K562 (cell line): ENCODE measurements at regions not wholly inside any gene's neighbourhood (a gene's known extent, or its start where the extent isn't known, plus 50 kb on each side); places are given as distances from the start of the nearest gene placed in this dataset.

Source experiments
- ATAC-seq: fragments of 200-7000 bp; cut with Tn5 transposase; 3 replicates; pipeline ENCODE4 v1.9.1; 2020; ENCODE audit warnings: moderate library complexity
- BruUV-seq: library from RNA; stranded (reverse); fragments of 400-500 nt; replicated peaks from 2 replicates; lab custom pipeline; 2021; lab: Mats Ljungman, UMichigan
- CTCF ChIA-PET: fragments of 300-600 bp; formaldehyde crosslinking; extraction: SDS; loops from one replicate; lab custom pipeline; 2021; ENCODE audit warnings: low intra/inter-chr PET ratio; lab: Yijun Ruan, JAX
- POLR2A ChIA-PET: fragments of 300-600, 350-650 bp; sonication (Branson Sonifier 250); formaldehyde crosslinking; extraction: SDS; loops from one replicate; lab custom pipeline; 2021; ENCODE audit warnings: antibody characterized with exemption, inconsistent platforms; lab: Yijun Ruan, JAX
- DNase-seq, 4 experiments: peaks; one replicate each; pipeline versions ENCODE4 v3.0.0 to v3.0.0-alpha.2; 2011 to 2018; ENCODE audit warnings: low spot score in 3 of 4, mixed read lengths in 3 of 4; ENCODE audit errors: extremely low read depth in 1 of 4
- FAIRE-seq: peaks from 2 replicates; lab custom pipeline; 2011; peaks lifted over from hg19 to GRCh38; lab: Jason Lieb, UNC
- H2AFZ ChIP-seq: 2 replicates; pipeline ENCODE4 v1.6.0; 2011; ENCODE audit warnings: low read depth, low read length, control low read depth, inconsistent platforms
- H3K27ac ChIP-seq: fragments of 200-600 bp; 3 replicates; pipeline ENCODE4 v1.8.0; 2011; ENCODE audit warnings: low read depth, mild to moderate bottlenecking, control low read depth, inconsistent platforms, low read length, moderate library complexity, mixed read lengths; ENCODE audit errors: extremely low read depth
- H3K27me3 ChIP-seq, 2 experiments: fragments of 300-600 bp in 1 of 2; 2 replicates in 1 of 2; 3 replicates in 1 of 2; pipeline versions ENCODE4 v1.6.0 to v1.8.0; 2011; ENCODE audit warnings: inconsistent platforms in 2 of 2, low read length in 2 of 2, mild to moderate bottlenecking in 1 of 2, mixed read lengths in 1 of 2, moderate library complexity in 1 of 2; ENCODE audit not compliant: control insufficient read depth in 2 of 2, insufficient read depth in 2 of 2
- H3K36me3 ChIP-seq: fragments of 300-600 bp; 3 replicates; pipeline ENCODE4 v1.8.0; 2011; ENCODE audit warnings: mild to moderate bottlenecking, low read length, inconsistent platforms; ENCODE audit not compliant: control insufficient read depth, insufficient read depth
- H3K4me1 ChIP-seq, 2 experiments: fragments of 200-600 bp in 1 of 2; replicated peaks in 1 of 2; 2 replicates in 1 of 2; 3 replicates in 1 of 2; pipeline versions ENCODE4 v1.5.1 to v1.8.0; 2011; ENCODE audit warnings: inconsistent platforms in 2 of 2, low read length in 2 of 2, mild to moderate bottlenecking in 1 of 2, mixed read lengths in 1 of 2, moderate library complexity in 1 of 2; ENCODE audit not compliant: control insufficient read depth in 2 of 2, insufficient read depth in 2 of 2
- H3K4me2 ChIP-seq: 2 replicates; pipeline ENCODE4 v1.6.1; 2011; ENCODE audit warnings: low read length, control low read depth, inconsistent platforms, mixed read lengths; ENCODE audit not compliant: insufficient read depth
- H3K4me3 ChIP-seq: fragments of 200-600 bp; sonication (generic), shearing (Covaris generic); 2 replicates; pipeline ENCODE4 v1.5.1; 2016; ENCODE audit warnings: control low read depth, inconsistent platforms
- H3K79me2 ChIP-seq: fragments of 200-600 bp; 3 replicates; pipeline ENCODE4 v1.8.0; 2011; ENCODE audit warnings: low read length, inconsistent platforms; ENCODE audit not compliant: control insufficient read depth, insufficient read depth
- H3K9ac ChIP-seq, 2 experiments: 2 replicates each; pipeline versions ENCODE4 v1.6.0 to v1.6.1; 2011; ENCODE audit warnings: low read depth in 2 of 2, low read length in 2 of 2, control low read depth in 1 of 2, inconsistent platforms in 1 of 2, mild to moderate bottlenecking in 1 of 2, mixed read lengths in 1 of 2; ENCODE audit not compliant: insufficient read depth in 1 of 2
- H3K9me1 ChIP-seq: one replicate; pipeline ENCODE4 v1.6.0; 2011; ENCODE audit warnings: inconsistent platforms, mild to moderate bottlenecking, low read length, moderate library complexity; ENCODE audit not compliant: control insufficient read depth, insufficient read depth
- H3K9me3 ChIP-seq: replicated peaks from 2 replicates; pipeline ENCODE4 v1.5.1; 2011; ENCODE audit warnings: low read depth, low read length, inconsistent platforms; ENCODE audit not compliant: control insufficient read depth, insufficient read depth
- H4K20me1 ChIP-seq: replicated peaks from 2 replicates; pipeline ENCODE4 v1.6.1; 2011; ENCODE audit warnings: low read length, inconsistent platforms, mixed read lengths; ENCODE audit not compliant: control insufficient read depth, insufficient read depth
- BDP1 ChIP-seq: IDR thresholded peaks from 3 replicates; pipeline ENCODE4 v1.6.1; 2011; ENCODE audit not compliant: insufficient read length, insufficient read depth
- BRD4 ChIP-seq: fragments of 200-600 bp; sonication (generic); IDR thresholded peaks from 2 replicates; pipeline ENCODE4 v1.6.1; 2017; ENCODE audit warnings: inconsistent platforms
- CC2D1A ChIP-seq: fragments of 450-650 bp; IDR thresholded peaks from 2 replicates; pipeline ENCODE4 v1.6.1; 2017; ENCODE audit warnings: mild to moderate bottlenecking
- CREBBP ChIP-seq: IDR thresholded peaks from one replicate; pipeline ENCODE4 v1.6.1; 2012; ENCODE audit warnings: low read depth, mild to moderate bottlenecking, control low read depth, inconsistent platforms, low read length
- FOXK2 ChIP-seq, 2 experiments: fragments of 450-650 bp; IDR thresholded peaks in 1 of 2; conservative IDR thresholded peaks in 1 of 2; 2 replicates each; pipeline ENCODE4 v1.6.1; 2016; ENCODE audit warnings: low read depth in 2 of 2, mild to moderate bottlenecking in 1 of 2
- HSF4 ChIP-seq: fragments of 250-450 bp; sonication (Bioruptor Pico); IDR thresholded peaks from 2 replicates; pipeline ENCODE4 v2.1.2; 2022; ENCODE audit warnings: mild to moderate bottlenecking, moderate library complexity, borderline replicate concordance
- KLF1 ChIP-seq: fragments of 450-650 bp; IDR thresholded peaks from 2 replicates; pipeline ENCODE4 v1.6.1; 2016; ENCODE audit warnings: missing genetic modification characterization, missing compliant biosample characterization
- LEF1 ChIP-seq: fragments of 450-650 bp; IDR thresholded peaks from 2 replicates; pipeline ENCODE4 v1.6.1; 2016; ENCODE audit warnings: mild to moderate bottlenecking
- ZNF445 ChIP-seq: fragments of 250-450 bp; sonication (Bioruptor Pico); IDR thresholded peaks from 2 replicates; pipeline ENCODE4 v1.4.0; 2020; ENCODE audit warnings: low read depth, mild to moderate bottlenecking, moderate library complexity
- ZNF830 ChIP-seq: fragments of 250-450 bp; sonication (Bioruptor Pico); IDR thresholded peaks from 2 replicates; pipeline ENCODE4 v1.5.0; 2021; ENCODE audit warnings: mild to moderate bottlenecking
- WGBS: fragments of 100-300 bp; shearing (Covaris generic); methylation state at CpG from one replicate; pipeline ENCODE4 v1.1.6; 2016; ENCODE audit warnings: low coverage, mixed read lengths; ENCODE audit not compliant: insufficient coverage; ENCODE audit errors: missing lambda C conversion rate; 5-methylcytosine and 5-hydroxymethylcytosine counted together
- in situ Hi-C: fragments of 300-500 bp; cut with MboI; formaldehyde crosslinking; loops from 4 replicates; pipeline ENCODE4 v1.15.0; 2018; ENCODE audit warnings: inconsistent platforms, mixed read lengths
- intact Hi-C: fragments of 100-400 bp; cut with micrococcal nuclease; formaldehyde crosslinking; loops from 2 replicates; pipeline ENCODE4 v1.14.2; 2022
- TF ChIP-seq, protein P1 (sequence below): fragments of 250-450 bp; sonication (Bioruptor Pico); IDR thresholded peaks from 2 replicates; pipeline ENCODE4 v1.5.0; 2021; ENCODE audit warnings: mild to moderate bottlenecking, borderline replicate concordance
- TF ChIP-seq, protein P2 (sequence below): sonication (generic); formaldehyde crosslinking; IDR thresholded peaks from 2 replicates; pipeline ENCODE4 v1.9.0; 2022; ENCODE audit warnings: mild to moderate bottlenecking, missing genetic modification reagents
- TF ChIP-seq, protein P3 (sequence below), 2 experiments: fragments of 200-800 bp in 1 of 2; sonication (Bioruptor generic) in 1 of 2; sonication (generic) in 1 of 2; formaldehyde crosslinking in 1 of 2; IDR thresholded peaks in 1 of 2; conservative IDR thresholded peaks in 1 of 2; 2 replicates each; pipeline versions ENCODE4 v1.5.0 to v1.6.1; 2016 to 2020; ENCODE audit warnings: missing compliant biosample characterization in 1 of 2, missing genetic modification characterization in 1 of 2, missing genetic modification reagents in 1 of 2
- TF ChIP-seq, protein P4 (sequence below): fragments of 450-650 bp; IDR thresholded peaks from 2 replicates; pipeline ENCODE4 v1.6.1; 2018; ENCODE audit warnings: mild to moderate bottlenecking, low read depth; ENCODE audit not compliant: partially characterized antibody
- TF ChIP-seq, protein P5 (sequence below): sonication (generic); formaldehyde crosslinking; IDR thresholded peaks from 2 replicates; pipeline ENCODE4 v1.8.0; 2022; ENCODE audit warnings: mild to moderate bottlenecking, missing genetic modification reagents

DNA sequence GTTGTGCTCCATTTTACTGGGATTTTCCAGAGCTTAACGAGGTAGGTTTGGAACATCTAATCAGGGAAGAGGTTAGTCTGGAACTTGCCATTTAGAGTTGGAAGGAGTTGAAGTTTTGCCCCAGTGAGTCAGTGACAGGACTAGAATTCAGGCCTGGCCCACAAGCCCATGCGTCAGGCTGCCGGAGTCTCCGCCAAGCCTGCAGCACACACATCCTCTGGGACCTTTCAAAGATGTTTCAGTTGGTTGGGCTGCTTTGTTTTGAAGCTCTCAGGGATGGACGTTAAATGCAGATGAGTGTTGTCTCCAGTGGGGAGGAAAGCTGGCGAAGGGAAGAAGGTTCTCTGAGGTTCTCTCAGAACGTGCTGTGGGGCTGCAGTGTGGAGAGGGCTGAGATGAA, 147.0 kb downstream of the PSAT1 start:
- intact Hi-C loops = no loop called here
- no peak for TF ChIP-seq BRD4
- TF ChIP-seq HSF4 (CRISPR knock-in tag) = no peak
- no peak for TF ChIP-seq FOXK2 (conservative IDR thresholded peaks at IDR 0.05 in 1 of 2, IDR thresholded peaks at IDR 0.05 in 1 of 2; ENCODE audit: low read depth in 2 of 2)
- TF ChIP-seq, protein P1, sequence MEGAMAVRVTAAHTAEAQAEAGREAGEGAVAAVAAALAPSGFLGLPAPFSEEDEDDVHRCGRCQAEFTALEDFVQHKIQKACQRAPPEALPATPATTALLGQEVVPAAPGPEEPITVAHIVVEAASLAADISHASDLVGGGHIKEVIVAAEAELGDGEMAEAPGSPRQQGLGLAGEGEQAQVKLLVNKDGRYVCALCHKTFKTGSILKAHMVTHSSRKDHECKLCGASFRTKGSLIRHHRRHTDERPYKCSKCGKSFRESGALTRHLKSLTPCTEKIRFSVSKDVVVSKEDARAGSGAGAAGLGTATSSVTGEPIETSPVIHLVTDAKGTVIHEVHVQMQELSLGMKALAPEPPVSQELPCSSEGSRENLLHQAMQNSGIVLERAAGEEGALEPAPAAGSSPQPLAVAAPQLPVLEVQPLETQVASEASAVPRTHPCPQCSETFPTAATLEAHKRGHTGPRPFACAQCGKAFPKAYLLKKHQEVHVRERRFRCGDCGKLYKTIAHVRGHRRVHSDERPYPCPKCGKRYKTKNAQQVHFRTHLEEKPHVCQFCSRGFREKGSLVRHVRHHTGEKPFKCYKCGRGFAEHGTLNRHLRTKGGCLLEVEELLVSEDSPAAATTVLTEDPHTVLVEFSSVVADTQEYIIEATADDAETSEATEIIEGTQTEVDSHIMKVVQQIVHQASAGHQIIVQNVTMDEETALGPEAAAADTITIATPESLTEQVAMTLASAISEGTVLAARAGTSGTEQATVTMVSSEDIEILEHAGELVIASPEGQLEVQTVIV (CRISPR knock-in tag) = no peak
- TF ChIP-seq CC2D1A = no peak
- no peak for TF ChIP-seq CREBBP
- TF ChIP-seq, protein P2, sequence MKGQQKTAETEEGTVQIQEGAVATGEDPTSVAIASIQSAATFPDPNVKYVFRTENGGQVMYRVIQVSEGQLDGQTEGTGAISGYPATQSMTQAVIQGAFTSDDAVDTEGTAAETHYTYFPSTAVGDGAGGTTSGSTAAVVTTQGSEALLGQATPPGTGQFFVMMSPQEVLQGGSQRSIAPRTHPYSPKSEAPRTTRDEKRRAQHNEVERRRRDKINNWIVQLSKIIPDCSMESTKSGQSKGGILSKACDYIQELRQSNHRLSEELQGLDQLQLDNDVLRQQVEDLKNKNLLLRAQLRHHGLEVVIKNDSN (CRISPR knock-in tag) = no peak
- TF ChIP-seq, protein P3, sequence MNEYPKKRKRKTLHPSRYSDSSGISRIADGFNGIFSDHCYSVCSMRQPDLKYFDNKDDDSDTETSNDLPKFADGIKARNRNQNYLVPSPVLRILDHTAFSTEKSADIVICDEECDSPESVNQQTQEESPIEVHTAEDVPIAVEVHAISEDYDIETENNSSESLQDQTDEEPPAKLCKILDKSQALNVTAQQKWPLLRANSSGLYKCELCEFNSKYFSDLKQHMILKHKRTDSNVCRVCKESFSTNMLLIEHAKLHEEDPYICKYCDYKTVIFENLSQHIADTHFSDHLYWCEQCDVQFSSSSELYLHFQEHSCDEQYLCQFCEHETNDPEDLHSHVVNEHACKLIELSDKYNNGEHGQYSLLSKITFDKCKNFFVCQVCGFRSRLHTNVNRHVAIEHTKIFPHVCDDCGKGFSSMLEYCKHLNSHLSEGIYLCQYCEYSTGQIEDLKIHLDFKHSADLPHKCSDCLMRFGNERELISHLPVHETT (CRISPR knock-in tag; conservative IDR thresholded peaks at IDR 0.05 in 1 of 2, IDR thresholded peaks at IDR 0.05 in 1 of 2) = no peak
- TF ChIP-seq LEF1 = no peak
- no peak for TF ChIP-seq KLF1 (tag)
- TF ChIP-seq ZNF830 (CRISPR knock-in tag) = no peak
- TF ChIP-seq BDP1 = no peak
- TF ChIP-seq, protein P4, sequence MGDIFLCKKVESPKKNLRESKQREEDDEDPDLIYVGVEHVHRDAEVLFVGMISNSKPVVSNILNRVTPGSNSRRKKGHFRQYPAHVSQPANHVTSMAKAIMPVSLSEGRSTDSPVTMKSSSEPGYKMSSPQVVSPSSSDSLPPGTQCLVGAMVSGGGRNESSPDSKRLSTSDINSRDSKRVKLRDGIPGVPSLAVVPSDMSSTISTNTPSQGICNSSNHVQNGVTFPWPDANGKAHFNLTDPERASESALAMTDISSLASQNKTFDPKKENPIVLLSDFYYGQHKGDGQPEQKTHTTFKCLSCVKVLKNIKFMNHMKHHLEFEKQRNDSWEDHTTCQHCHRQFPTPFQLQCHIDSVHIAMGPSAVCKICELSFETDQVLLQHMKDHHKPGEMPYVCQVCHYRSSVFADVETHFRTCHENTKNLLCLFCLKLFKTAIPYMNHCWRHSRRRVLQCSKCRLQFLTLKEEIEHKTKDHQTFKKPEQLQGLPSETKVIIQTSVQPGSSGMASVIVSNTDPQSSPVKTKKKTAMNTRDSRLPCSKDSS = no peak
- no peak for TF ChIP-seq ZNF445 (CRISPR knock-in tag)
- TF ChIP-seq, protein P5, sequence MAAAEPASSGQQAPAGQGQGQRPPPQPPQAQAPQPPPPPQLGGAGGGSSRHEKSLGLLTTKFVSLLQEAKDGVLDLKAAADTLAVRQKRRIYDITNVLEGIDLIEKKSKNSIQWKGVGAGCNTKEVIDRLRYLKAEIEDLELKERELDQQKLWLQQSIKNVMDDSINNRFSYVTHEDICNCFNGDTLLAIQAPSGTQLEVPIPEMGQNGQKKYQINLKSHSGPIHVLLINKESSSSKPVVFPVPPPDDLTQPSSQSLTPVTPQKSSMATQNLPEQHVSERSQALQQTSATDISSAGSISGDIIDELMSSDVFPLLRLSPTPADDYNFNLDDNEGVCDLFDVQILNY = no peak

More for the DNA sequence above, 147.0 kb downstream of the PSAT1 start:
- H2AFZ ChIP-seq = no peak overlapping the region
- ChIA-PET POLR2A (no interaction called here), CTCF (no interaction called here)
- no peaks in the 10 kb centered on the region for H3K9me1 ChIP-seq
- DNase-seq = no peak
- H3K4me2 ChIP-seq = no peak overlapping the region
- no peaks in the 10 kb centered on the region for H3K79me2 ChIP-seq
- H3K27me3 ChIP-seq = no peaks in the 10 kb centered on the region; a peak in 1 of 5 replicates
- no peaks in the 10 kb centered on the region for H3K36me3 ChIP-seq
- H3K9ac ChIP-seq = no peak overlapping the region
- H3K4me3 ChIP-seq = no peak overlapping the region
- H3K4me1 ChIP-seq = no peaks in the 10 kb centered on the region
- H3K27ac ChIP-seq = no peak overlapping the region
- BruUV-seq = no TSS peak
- 2% methylated on average over 7 of the region's 7 CpGs for WGBS
- in situ Hi-C loops = no loop called here
- H3K9me3 ChIP-seq = no peaks in the 10 kb centered on the region
- no peak for FAIRE-seq
- ATAC-seq = no peak
- H4K20me1 ChIP-seq = no peaks in the 10 kb centered on the region
